ENCODE measurements at regions not wholly inside any gene's neighbourhood (a gene's known extent, or its start where the extent isn't known, plus 50 kb on each side); places are given as distances from the start of the nearest gene placed in this dataset.

GRCh38 chr2:136213836-136214235, 95.9 kb upstream of the CXCR4 start:
- H3K9ac ChIP-seq (ENCODE audit: low read length) = no peak overlapping the region
- H3K14ac ChIP-seq (ENCODE audit: low read length in 2 of 2) = no peak overlapping the region
- no peaks in the 10 kb centered on the region for H3K79me1 ChIP-seq (replicated peaks; ENCODE audit: low read length, poor library complexity, severe bottlenecking)
- H3K4ac ChIP-seq (ENCODE audit: low read depth in 1 of 2, low read length in 2 of 2) = no peak overlapping the region
- no peak overlapping the region for H2BK5ac ChIP-seq (ENCODE audit: low read depth, low read length, poor library complexity, severe bottlenecking)
- no peaks in the 10 kb centered on the region for H3K4me1 ChIP-seq (ENCODE audit: control insufficient read depth, insufficient read depth, low read depth, low read length)
- H3K23ac ChIP-seq (ENCODE audit: low read length in 2 of 2) = no peak overlapping the region
- no peak overlapping the region for H3K18ac ChIP-seq (ENCODE audit: low read depth in 1 of 2, low read length in 2 of 2)
- no peak overlapping the region for H4K8ac ChIP-seq (ENCODE audit: low read length)
- no peak for DNase-seq
- H2AFZ ChIP-seq (ENCODE audit: low read depth, low read length) = no peak overlapping the region
- no peak overlapping the region for H3K4me3 ChIP-seq (ENCODE audit: insufficient read depth in 1 of 2, low read depth in 1 of 2, low read length in 2 of 2)
- H4K91ac ChIP-seq (ENCODE audit: low read length) = no peak overlapping the region
- no peak overlapping the region for H3K27ac ChIP-seq (ENCODE audit: low read length, poor library complexity, severe bottlenecking)
- H2BK120ac ChIP-seq (ENCODE audit: low read depth, low read length) = no peak overlapping the region
- H3K27me3 ChIP-seq (ENCODE audit: control insufficient read depth in 1 of 2, insufficient read depth in 1 of 2, low read length in 2 of 2) = peaks cover 4 to 40% of the 10 kb centered on the region in 2 experiments
- H3K9me3 ChIP-seq (ENCODE audit: control insufficient read depth, low read length) = no peaks in the 10 kb centered on the region
- no peak overlapping the region for H2BK12ac ChIP-seq (ENCODE audit: low read length in 2 of 2)
- 72% methylated on average over 2 of the region's 3 CpGs for WGBS
- no peak overlapping the region for H2AK5ac ChIP-seq (ENCODE audit: low read length, severe bottlenecking)
- H3K36me3 ChIP-seq (ENCODE audit: control insufficient read depth in 1 of 2, insufficient read depth in 2 of 2, low read depth in 1 of 2, low read length in 2 of 2) = no peaks in the 10 kb centered on the region
- no peak overlapping the region for H2BK15ac ChIP-seq (ENCODE audit: low read depth, poor library complexity, severe bottlenecking)
- no peak overlapping the region for H3K4me2 ChIP-seq (ENCODE audit: low read length, poor library complexity, severe bottlenecking)

- Histone ChIP-seq H3K4me3 (ENCODE audit: insufficient read depth in 1 of 2, low read depth in 1 of 2, low read length in 2 of 2) (no peak overlapping the region), H3K27me3 (ENCODE audit: control insufficient read depth in 1 of 2, insufficient read depth in 1 of 2, low read length in 2 of 2) (peaks cover 4 to 38% of the 10 kb centered on the region in 2 experiments), H2BK5ac (ENCODE audit: low read depth, low read length, poor library complexity, severe bottlenecking) (no peak overlapping the region), H3K23ac (ENCODE audit: low read length in 2 of 2) (no peak overlapping the region), H4K91ac (ENCODE audit: low read length) (no peak overlapping the region), H3K79me1 (replicated peaks; ENCODE audit: low read length, poor library complexity, severe bottlenecking) (no peaks in the 10 kb centered on the region), H2BK12ac (ENCODE audit: low read length in 2 of 2) (no peak overlapping the region), H3K18ac (ENCODE audit: low read depth in 1 of 2, low read length in 2 of 2) (no peak overlapping the region), H4K8ac (ENCODE audit: low read length) (no peak overlapping the region), H3K9ac (ENCODE audit: low read length) (no peak overlapping the region), H3K36me3 (ENCODE audit: control insufficient read depth in 1 of 2, insufficient read depth in 2 of 2, low read depth in 1 of 2, low read length in 2 of 2) (no peaks in the 10 kb centered on the region), H2AFZ (ENCODE audit: low read depth, low read length) (no peak overlapping the region), H3K14ac (ENCODE audit: low read length in 2 of 2) (no peak overlapping the region), H3K4me1 (ENCODE audit: control insufficient read depth, insufficient read depth, low read depth, low read length) (no peaks in the 10 kb centered on the region), H3K9me3 (ENCODE audit: control insufficient read depth, low read length) (no peaks in the 10 kb centered on the region), H2BK15ac (ENCODE audit: low read depth, poor library complexity, severe bottlenecking) (no peak overlapping the region), H3K4me2 (ENCODE audit: low read length, poor library complexity, severe bottlenecking) (no peak overlapping the region), H3K4ac (ENCODE audit: low read depth in 1 of 2, low read length in 2 of 2) (no peak overlapping the region), H2BK120ac (ENCODE audit: low read depth, low read length) (no peak overlapping the region), H3K27ac (ENCODE audit: low read length, poor library complexity, severe bottlenecking) (no peak overlapping the region), H2AK5ac (ENCODE audit: low read length, severe bottlenecking) (no peak overlapping the region)
- no peak for DNase-seq
- WGBS = 69% methylated on average over 3 of the region's 5 CpGs
Measured at GRCh38 chr2:136212426-136213378, 94.8 kb upstream of the CXCR4 start.

- no peak overlapping the region for H4K91ac ChIP-seq (ENCODE audit: low read length)
- H3K14ac ChIP-seq (ENCODE audit: low read length in 2 of 2) = no peak overlapping the region
- H2AFZ ChIP-seq (ENCODE audit: low read depth, low read length) = no peak overlapping the region
- DNase-seq = no peak
- H3K4me1 ChIP-seq (ENCODE audit: control insufficient read depth, insufficient read depth, low read depth, low read length) = no peaks in the 10 kb centered on the region
- H3K18ac ChIP-seq (ENCODE audit: low read depth in 1 of 2, low read length in 2 of 2) = no peak overlapping the region
- no peak overlapping the region for H2BK5ac ChIP-seq (ENCODE audit: low read depth, low read length, poor library complexity, severe bottlenecking)
- no peak overlapping the region for H2BK120ac ChIP-seq (ENCODE audit: low read depth, low read length)
- H3K9ac ChIP-seq (ENCODE audit: low read length) = no peak overlapping the region
- H2AK5ac ChIP-seq (ENCODE audit: low read length, severe bottlenecking) = no peak overlapping the region
- H3K27me3 ChIP-seq (ENCODE audit: control insufficient read depth in 1 of 2, insufficient read depth in 1 of 2, low read length in 2 of 2) = peaks cover 4 to 30% of the 10 kb centered on the region in 2 experiments
- H2BK12ac ChIP-seq (ENCODE audit: low read length in 2 of 2) = no peak overlapping the region
- no peak overlapping the region for H2BK15ac ChIP-seq (ENCODE audit: low read depth, poor library complexity, severe bottlenecking)
- H3K36me3 ChIP-seq (ENCODE audit: control insufficient read depth in 1 of 2, insufficient read depth in 2 of 2, low read depth in 1 of 2, low read length in 2 of 2) = no peaks in the 10 kb centered on the region
- no peak overlapping the region for H3K4me3 ChIP-seq (ENCODE audit: insufficient read depth in 1 of 2, low read depth in 1 of 2, low read length in 2 of 2)
- H3K9me3 ChIP-seq (ENCODE audit: control insufficient read depth, low read length) = no peaks in the 10 kb centered on the region
- no peak overlapping the region for H3K27ac ChIP-seq (ENCODE audit: low read length, poor library complexity, severe bottlenecking)
- H3K4me2 ChIP-seq (ENCODE audit: low read length, poor library complexity, severe bottlenecking) = no peak overlapping the region
- H3K79me1 ChIP-seq (replicated peaks; ENCODE audit: low read length, poor library complexity, severe bottlenecking) = no peaks in the 10 kb centered on the region
- no peak overlapping the region for H3K23ac ChIP-seq (ENCODE audit: low read length in 2 of 2)
- no peak overlapping the region for H3K4ac ChIP-seq (ENCODE audit: low read depth in 1 of 2, low read length in 2 of 2)
- H4K8ac ChIP-seq (ENCODE audit: low read length) = no peak overlapping the region
Measured at GRCh38 chr2:136211701-136212100, 93.8 kb upstream of the CXCR4 start.

- H3K14ac ChIP-seq (ENCODE audit: low read length in 2 of 2) = no peak overlapping the region
- H3K79me1 ChIP-seq (replicated peaks; ENCODE audit: low read length, poor library complexity, severe bottlenecking) = no peaks in the 10 kb centered on the region
- no peak overlapping the region for H2BK120ac ChIP-seq (ENCODE audit: low read depth, low read length)
- no peak overlapping the region for H3K23ac ChIP-seq (ENCODE audit: low read length in 2 of 2)
- H3K4me3 ChIP-seq (ENCODE audit: insufficient read depth in 1 of 2, low read depth in 1 of 2, low read length in 2 of 2) = no peak overlapping the region
- H2AK5ac ChIP-seq (ENCODE audit: low read length, severe bottlenecking) = no peak overlapping the region
- no peak overlapping the region for H2BK15ac ChIP-seq (ENCODE audit: low read depth, poor library complexity, severe bottlenecking)
- H3K9ac ChIP-seq (ENCODE audit: low read length) = no peak overlapping the region
- H3K36me3 ChIP-seq (ENCODE audit: control insufficient read depth in 1 of 2, insufficient read depth in 2 of 2, low read depth in 1 of 2, low read length in 2 of 2) = no peaks in the 10 kb centered on the region
- no peak for DNase-seq
- no peak overlapping the region for H2AFZ ChIP-seq (ENCODE audit: low read depth, low read length)
- no peak overlapping the region for H4K8ac ChIP-seq (ENCODE audit: low read length)
- no peak overlapping the region for H4K91ac ChIP-seq (ENCODE audit: low read length)
- no peak overlapping the region for H3K18ac ChIP-seq (ENCODE audit: low read depth in 1 of 2, low read length in 2 of 2)
- no peak overlapping the region for H3K4ac ChIP-seq (ENCODE audit: low read depth in 1 of 2, low read length in 2 of 2)
- H3K9me3 ChIP-seq (ENCODE audit: control insufficient read depth, low read length) = no peaks in the 10 kb centered on the region
- no peaks in the 10 kb centered on the region for H3K4me1 ChIP-seq (ENCODE audit: control insufficient read depth, insufficient read depth, low read depth, low read length)
- no peak overlapping the region for H2BK12ac ChIP-seq (ENCODE audit: low read length in 2 of 2)
- H3K27ac ChIP-seq (ENCODE audit: low read length, poor library complexity, severe bottlenecking) = no peak overlapping the region
- peaks cover 4 to 22% of the 10 kb centered on the region in 2 experiments for H3K27me3 ChIP-seq (ENCODE audit: control insufficient read depth in 1 of 2, insufficient read depth in 1 of 2, low read length in 2 of 2)
- H3K4me2 ChIP-seq (ENCODE audit: low read length, poor library complexity, severe bottlenecking) = no peak overlapping the region
- no peak overlapping the region for H2BK5ac ChIP-seq (ENCODE audit: low read depth, low read length, poor library complexity, severe bottlenecking)
Measured at GRCh38 chr2:136210822-136211221, 92.9 kb upstream of the CXCR4 start.
